Inflammatory macrophage treated with lipopolysaccharide for 1 hour (primary cell): ENCODE measurements at regions not wholly inside any gene's neighbourhood (a gene's known extent, or its start where the extent isn't known, plus 50 kb on each side); places are given as distances from the start of the nearest gene placed in this dataset.

Experiments used
- DNase-seq, 2 donors: peaks; one replicate each; pipeline ENCODE4 v3.0.0-alpha.2; 2020 to 2022

DNA sequence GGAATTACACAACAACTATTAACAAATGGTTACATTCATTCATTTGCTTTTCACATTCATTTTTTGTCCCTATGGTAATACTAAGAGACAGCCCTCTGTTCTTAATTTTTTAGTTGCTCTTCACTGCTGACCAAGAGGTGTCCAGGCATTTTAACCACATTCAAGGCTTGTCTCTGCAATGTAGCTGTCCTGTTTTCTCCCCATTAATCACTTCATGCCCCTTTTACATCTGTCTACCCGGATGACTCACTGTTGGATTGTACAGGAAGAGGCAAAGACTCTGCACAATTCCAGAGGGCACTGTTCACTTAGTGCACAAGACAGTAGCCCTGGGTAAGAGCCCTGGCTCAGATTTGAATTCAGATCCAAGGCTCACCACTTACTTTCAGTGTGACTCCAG, 168.5 kb downstream of the NOC3L start:
- DNase-seq = no peak

GRCh38 chr10:94197241-94197640, 165.5 kb downstream of the NOC3L start:
- no peak for DNase-seq

DNA sequence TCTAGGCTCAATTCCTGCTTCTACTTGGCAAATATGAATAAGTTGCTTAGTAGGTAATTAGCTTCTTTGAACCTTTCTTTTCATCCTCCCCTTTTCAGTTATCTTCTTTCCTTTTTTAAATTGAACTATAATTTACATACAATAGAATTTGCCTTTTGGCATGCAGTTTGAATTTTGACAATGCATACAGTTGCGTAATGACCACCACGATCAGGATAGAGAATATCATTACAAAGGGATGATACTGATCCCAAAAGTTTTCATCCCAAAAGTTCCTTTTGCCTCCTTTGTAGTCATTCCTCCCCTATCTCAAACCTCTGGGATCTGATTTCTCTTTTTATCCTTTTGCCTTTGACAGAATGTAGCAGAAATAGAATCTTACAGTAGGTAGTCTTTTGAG, 164.4 kb downstream of the NOC3L start:
- no peak for DNase-seq

GRCh38 chr10:94199565-94199964, 163.2 kb downstream of the NOC3L start:
- no peak for DNase-seq

GRCh38 chr10:94200146-94200837, 162.4 kb downstream of the NOC3L start:
- no peak for DNase-seq

- DNase-seq = no peak
These were observed 157.3 kb downstream of the NOC3L start for GRCh38 chr10:94205396-94205831.

GRCh38 chr10:94206176-94206575, 156.6 kb downstream of the NOC3L start:
- no peak for DNase-seq

GRCh38 chr10:94208315-94208714, 154.4 kb downstream of the NOC3L start:
- no peak for DNase-seq

- no peak for DNase-seq
These were observed 152.1 kb downstream of the NOC3L start for GRCh38 chr10:94210440-94211168.

GRCh38 chr10:94211169-94211510, 151.6 kb downstream of the NOC3L start:
- no peak for DNase-seq

DNA sequence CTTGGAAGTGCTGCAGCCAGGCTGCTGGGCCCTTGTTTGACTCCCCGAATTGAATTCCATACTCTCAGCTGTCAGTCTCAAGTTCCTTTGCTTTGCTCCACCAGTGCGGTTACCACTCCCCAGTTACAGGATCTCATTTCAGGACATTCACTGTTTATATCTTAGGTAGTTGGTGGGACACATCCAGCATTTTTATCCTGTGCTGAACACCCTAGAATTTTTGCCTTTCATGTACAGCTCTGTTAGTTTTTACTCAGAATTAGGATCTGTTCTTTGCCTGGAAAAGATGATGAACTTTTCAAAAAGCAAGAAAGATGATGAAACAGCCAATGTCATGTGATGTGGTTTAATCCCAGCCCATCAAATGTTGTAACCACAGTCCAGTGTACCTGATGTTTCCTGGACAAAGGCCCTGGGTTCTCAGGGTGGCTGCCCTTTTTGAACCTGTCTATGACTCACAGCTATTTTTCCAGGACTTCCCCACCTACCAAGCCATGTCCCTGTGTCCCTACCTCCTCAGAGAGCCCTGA, 149.7 kb downstream of the NOC3L start:
- DNase-seq = no peak

DNA sequence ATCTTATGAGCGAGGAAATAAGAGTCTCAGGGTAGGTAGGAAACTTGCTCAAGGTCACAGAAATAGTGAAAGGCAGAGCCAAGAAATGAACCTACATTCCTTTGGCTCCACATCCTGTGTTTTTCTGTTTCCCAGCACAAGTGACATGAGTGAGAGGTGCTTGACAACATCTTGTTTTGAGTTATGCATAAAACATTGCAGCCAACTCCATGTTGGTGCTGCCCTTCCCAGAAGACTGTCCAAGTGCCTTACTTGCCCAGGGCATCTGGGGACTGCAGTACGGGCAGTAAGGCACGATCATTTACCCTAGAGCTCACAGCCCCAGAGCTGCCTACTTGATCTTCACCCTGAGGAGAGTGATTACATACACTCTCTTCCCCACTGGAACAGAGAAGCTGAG, 148.8 kb downstream of the NOC3L start:
- no peak for DNase-seq

DNA sequence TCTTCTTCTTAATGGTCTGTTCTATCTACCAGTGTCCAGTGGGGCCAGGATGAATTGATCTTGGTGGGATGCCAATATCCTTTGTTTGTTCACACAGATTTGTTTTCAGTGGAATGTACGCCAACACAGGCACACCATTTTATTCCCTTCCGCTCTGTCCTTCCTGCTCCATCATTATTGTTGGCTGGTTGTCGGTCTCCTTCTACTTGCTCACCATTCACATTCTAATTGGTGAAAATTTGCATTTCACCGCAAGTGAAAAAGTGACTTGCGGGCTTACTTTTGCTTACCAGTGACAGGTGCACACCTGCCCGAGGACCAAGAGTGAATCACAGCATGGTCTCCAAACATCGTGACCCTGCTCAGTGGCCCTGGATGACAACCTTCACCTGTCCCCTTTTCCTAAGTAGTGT, 148.3 kb downstream of the NOC3L start:
- no peak for DNase-seq

DNA sequence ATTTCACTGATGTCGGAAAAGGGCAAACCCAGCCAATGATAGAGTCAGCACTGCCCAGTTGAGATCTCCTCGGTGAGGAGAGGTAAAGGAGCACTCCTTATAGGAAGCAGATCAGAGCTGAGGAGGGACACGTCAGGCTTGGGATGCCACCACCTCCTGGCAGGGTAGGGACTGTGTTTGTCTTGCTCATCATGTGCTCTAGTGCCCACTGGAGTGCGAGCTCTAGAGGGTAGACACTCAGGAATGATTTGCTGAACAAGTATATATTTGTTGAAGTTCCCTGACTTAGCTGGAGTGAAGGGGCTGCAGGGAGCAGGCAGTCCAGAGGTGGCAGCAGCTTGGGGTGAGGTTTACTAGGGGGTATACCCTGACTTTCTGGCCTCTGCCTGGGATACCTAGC, 146.5 kb downstream of the NOC3L start:
- DNase-seq = no peak

GRCh38 chr10:94217411-94217810, 145.3 kb downstream of the NOC3L start:
- DNase-seq = no peak

- DNase-seq = no peak
These were observed 144.1 kb downstream of the NOC3L start for GRCh38 chr10:94218493-94219183.

- DNase-seq = no peak
These were observed 142.9 kb downstream of the NOC3L start for GRCh38 chr10:94219829-94220228.

- no peak for DNase-seq
These were observed 142.0 kb downstream of the NOC3L start for GRCh38 chr10:94220717-94221116.

DNA sequence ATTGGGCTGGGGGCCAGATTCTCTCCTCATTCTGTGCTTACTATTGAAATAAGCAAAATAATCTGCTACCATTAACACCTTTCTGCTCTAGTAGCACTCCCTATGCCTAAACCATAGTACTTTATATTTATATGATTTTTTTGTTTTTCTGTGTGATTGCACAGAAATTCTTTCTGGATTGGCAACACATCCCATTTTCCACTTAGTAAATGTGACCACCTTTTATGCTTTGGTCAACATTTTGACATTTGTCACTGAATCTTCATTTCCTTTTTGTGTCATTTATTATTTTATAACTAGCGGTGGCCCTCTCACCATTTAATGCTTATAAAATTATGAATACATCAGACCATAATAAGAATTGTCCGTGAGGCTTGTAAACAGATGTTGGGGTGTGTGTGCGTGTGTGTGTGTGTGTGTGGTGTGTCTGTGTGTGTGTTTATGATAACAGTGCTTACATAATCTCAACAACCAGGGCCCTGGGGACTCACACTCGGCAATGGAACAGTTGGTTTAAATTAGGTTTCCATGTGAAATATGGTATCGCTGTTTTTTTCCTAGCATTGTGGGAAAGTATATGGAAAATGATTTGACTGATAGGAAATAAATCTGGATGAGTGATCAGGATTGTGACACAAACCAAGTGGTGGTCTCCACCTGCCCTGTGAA, 138.9 kb downstream of the NOC3L start:
- no peak for DNase-seq

DNA sequence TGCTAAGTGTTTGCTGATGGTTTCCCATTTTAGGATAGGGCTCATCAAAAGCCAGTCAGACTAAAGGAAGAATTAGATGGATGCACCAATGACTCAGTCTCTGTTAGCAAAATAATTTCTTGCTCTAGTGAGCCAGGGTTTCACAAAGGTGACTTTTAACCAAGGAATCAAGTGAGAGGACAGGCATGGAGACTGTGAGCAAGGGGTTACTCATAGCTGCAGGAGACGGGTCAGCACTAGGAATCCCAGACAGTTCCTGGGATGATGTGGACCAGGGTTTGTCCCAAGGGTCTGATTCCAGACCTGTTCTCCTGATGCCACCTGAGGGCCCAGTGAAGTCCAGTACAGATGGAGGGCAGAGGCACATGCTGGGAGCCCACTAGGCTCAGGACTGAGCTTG, 138.1 kb downstream of the NOC3L start:
- DNase-seq = no peak

DNA sequence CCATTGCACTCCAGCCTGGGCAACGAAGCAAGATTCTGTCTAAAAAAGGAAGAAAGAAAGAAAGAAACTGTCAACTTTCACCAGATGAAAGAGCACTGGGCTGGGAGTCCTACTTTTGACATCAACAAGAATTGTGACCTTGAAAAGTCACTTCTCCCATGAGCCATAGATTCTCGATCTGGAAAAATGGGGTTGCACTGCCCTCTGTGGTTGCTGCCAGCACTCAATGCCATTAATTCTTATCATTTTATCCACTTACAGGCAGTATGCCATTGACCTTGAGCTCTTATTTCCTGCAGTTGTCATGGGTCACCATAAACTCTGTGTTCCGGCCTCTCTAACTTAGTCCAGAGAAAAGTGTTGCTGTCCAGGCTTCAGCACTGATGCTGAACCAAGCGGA, 137.2 kb downstream of the NOC3L start:
- DNase-seq = no peak

- DNase-seq = no peak
These were observed 132.5 kb downstream of the NOC3L start for GRCh38 chr10:94230134-94230785.
